ENCODE measurements at regions not wholly inside any gene's neighbourhood (a gene's known extent, or its start where the extent isn't known, plus 50 kb on each side); places are given as distances from the start of the nearest gene placed in this dataset.

- TF ChIP-seq BHLHE40 (IDR thresholded peaks at IDR 0.05; ENCODE audit: low read depth, low read length), result no peak
- no peak for TF ChIP-seq CTCF (conservative IDR thresholded peaks at IDR 0.05; ENCODE audit: low read depth, low read length)
- no peak for TF ChIP-seq POLR2A (IDR thresholded peaks at IDR 0.05; ENCODE audit: low read depth, low read length)
Measured at GRCh38 chr1:112272101-112272772, 123.8 kb upstream of the CTTNBP2NL start.
